A549 (cell line): ENCODE measurements at regions not wholly inside any gene's neighbourhood (a gene's known extent, or its start where the extent isn't known, plus 50 kb on each side); places are given as distances from the start of the nearest gene placed in this dataset.

Experiments used
- ATAC-seq, 2 experiments: fragments of 200-7000 bp in 1 of 2; fragments of >200 bp in 1 of 2; cut with Nextera tagmentation in 1 of 2; cut with Tn5 transposase in 1 of 2; 3 replicates each; pipeline versions ENCODE4 v1.8.0 to v1.9.1; 2018 to 2020; ENCODE audit warnings: mild to moderate bottlenecking in 1 of 2, moderate library complexity in 1 of 2
- CTCF ChIA-PET: fragments of 300-600 bp; sonication (Branson Sonifier 250); formaldehyde crosslinking; extraction: SDS; loops from one replicate; lab custom pipeline; 2021; ENCODE audit warnings: antibody characterized with exemption, inconsistent platforms; lab: Yijun Ruan, JAX
- POLR2A ChIA-PET: fragments of 350-600 bp; formaldehyde crosslinking; extraction: SDS; loops from one replicate; lab custom pipeline; 2021; ENCODE audit warnings: antibody characterized with exemption, inconsistent platforms; lab: Yijun Ruan, JAX
- DNase-seq, 2 experiments: peaks; one replicate each; pipeline versions ENCODE4 v3.0.0 to v3.0.0-alpha.2; 2011 to 2016; ENCODE audit warnings: low read depth in 1 of 2, low spot score in 1 of 2
- FAIRE-seq: peaks from 2 replicates; lab custom pipeline; 2011; peaks lifted over from hg19 to GRCh38; lab: Jason Lieb, UNC
- H3K27ac ChIP-seq, 2 experiments: fragments of >200 bp; sonication (Bioruptor Twin); formaldehyde crosslinking; 3 replicates each; pipeline ENCODE4 v1.5.1; 2016 to 2017
- H3K4me1 ChIP-seq: fragments of >200 bp; sonication (Bioruptor Twin); formaldehyde crosslinking; 3 replicates; pipeline ENCODE4 v1.6.1; 2016
- H3K4me2 ChIP-seq: fragments of >200 bp; sonication (Bioruptor Twin); formaldehyde crosslinking; 3 replicates; pipeline ENCODE4 v1.6.1; 2016
- H3K4me3 ChIP-seq: fragments of >200 bp; sonication (Bioruptor Twin); formaldehyde crosslinking; 3 replicates; pipeline ENCODE4 v1.5.1; 2016
- H3K9me3 ChIP-seq: fragments of >200 bp; sonication (Bioruptor Twin); formaldehyde crosslinking; 3 replicates; pipeline ENCODE4 v1.6.1; 2016
- BCL3 ChIP-seq: fragments of >200 bp; sonication (Bioruptor Twin); formaldehyde crosslinking; IDR thresholded peaks from 3 replicates; pipeline ENCODE4 v1.6.1; 2016
- CBX2 ChIP-seq: fragments of 200-600 bp; sonication (generic); IDR thresholded peaks from 2 replicates; pipeline ENCODE4 v1.6.1; 2016; ENCODE audit warnings: low read depth, mild to moderate bottlenecking, borderline replicate concordance
- CHD4 ChIP-seq: fragments of 200-600 bp; sonication (generic); IDR thresholded peaks from 2 replicates; pipeline ENCODE4 v1.6.1; 2016; ENCODE audit warnings: antibody characterized with exemption, mild to moderate bottlenecking, borderline replicate concordance
- CTCF ChIP-seq: fragments of >200 bp; sonication (Bioruptor Twin); formaldehyde crosslinking; IDR thresholded peaks from 3 replicates; pipeline ENCODE4 v1.5.1; 2016
- EHMT2 ChIP-seq: fragments of 200-600 bp; sonication (generic); IDR thresholded peaks from 2 replicates; pipeline ENCODE4 v1.6.1; 2016; ENCODE audit warnings: antibody characterized with exemption, low read depth, mild to moderate bottlenecking, moderate library complexity
- ELK1 ChIP-seq: fragments of 150-350 bp; IDR thresholded peaks from 2 replicates; pipeline ENCODE4 v1.6.1; 2014; ENCODE audit warnings: low read depth, mild to moderate bottlenecking, low read length
- EP300 ChIP-seq, 2 experiments: fragments of >200 bp; sonication (Bioruptor Twin); formaldehyde crosslinking; IDR thresholded peaks; 2 replicates in 1 of 2; 3 replicates in 1 of 2; pipeline ENCODE4 v1.6.1; 2016 to 2017
- FOSL2 ChIP-seq, 2 experiments: fragments of 450-650 bp in 1 of 2; fragments of >200 bp in 1 of 2; sonication (Bioruptor Twin) in 1 of 2; formaldehyde crosslinking; IDR thresholded peaks; 2 replicates each; pipeline versions ENCODE4 v1.5.0 to v1.6.1; 2016 to 2020; ENCODE audit warnings: mild to moderate bottlenecking in 1 of 2, moderate library complexity in 1 of 2
- FOXS1 ChIP-seq: fragments of 250-450 bp; sonication (Bioruptor Pico); IDR thresholded peaks from 2 replicates; pipeline ENCODE4 v1.5.0; 2020; ENCODE audit warnings: mild to moderate bottlenecking, moderate library complexity
- HEYL ChIP-seq: fragments of 250-450 bp; sonication (Bioruptor Pico); IDR thresholded peaks from 2 replicates; pipeline ENCODE4 v1.8.0; 2021; ENCODE audit warnings: mild to moderate bottlenecking, moderate library complexity
- JUN ChIP-seq, 2 experiments: fragments of >200 bp; sonication (Bioruptor Twin); formaldehyde crosslinking; IDR thresholded peaks; 2 replicates in 1 of 2; 3 replicates in 1 of 2; pipeline ENCODE4 v1.6.1; 2016 to 2017
- JUNB ChIP-seq: fragments of >200 bp; sonication (Bioruptor Twin); formaldehyde crosslinking; IDR thresholded peaks from 2 replicates; pipeline ENCODE4 v1.6.1; 2016
- KDM1A ChIP-seq: fragments of 200-600 bp; sonication (generic); IDR thresholded peaks from 2 replicates; pipeline ENCODE4 v1.6.1; 2016; ENCODE audit warnings: low read depth, mild to moderate bottlenecking
- MAFK ChIP-seq: fragments of 450-650 bp; IDR thresholded peaks from 2 replicates; pipeline ENCODE4 v1.6.1; 2014; ENCODE audit not compliant: partially characterized antibody
- MAX ChIP-seq: IDR thresholded peaks from 2 replicates; pipeline ENCODE4 v1.6.1; 2012
- MAZ ChIP-seq: fragments of 150-350 bp; IDR thresholded peaks from 2 replicates; pipeline ENCODE4 v1.6.1; 2014; ENCODE audit warnings: antibody characterized with exemption, low read depth, low read length, borderline replicate concordance
- MYC ChIP-seq: IDR thresholded peaks from 2 replicates; pipeline ENCODE4 v1.6.1; 2012; ENCODE audit warnings: mild to moderate bottlenecking, inconsistent platforms, low read length, improper control_type of control experiment, borderline replicate concordance
- NFE2L2 ChIP-seq: fragments of 150-350 bp; conservative IDR thresholded peaks from 2 replicates; pipeline ENCODE4 v1.6.1; 2014; ENCODE audit warnings: low read length
- NPAS2 ChIP-seq: fragments of 250-450 bp; sonication (Bioruptor Pico); IDR thresholded peaks from 2 replicates; pipeline ENCODE4 v1.8.0; 2022; ENCODE audit warnings: mild to moderate bottlenecking, moderate library complexity, borderline replicate concordance
- PBX3 ChIP-seq: IDR thresholded peaks from 2 replicates; pipeline ENCODE4 v1.6.1; 2012
- PHF8 ChIP-seq: fragments of 200-600 bp; sonication (generic); IDR thresholded peaks from 2 replicates; pipeline ENCODE4 v1.6.1; 2016; ENCODE audit warnings: low read depth, mild to moderate bottlenecking, antibody characterized with exemption, moderate library complexity, borderline replicate concordance
- POLR2A ChIP-seq: IDR thresholded peaks from 2 replicates; pipeline ENCODE4 v1.6.1; 2012; ENCODE audit warnings: mild to moderate bottlenecking, low read length
- RARB ChIP-seq: fragments of 250-450 bp; sonication (Bioruptor Pico); IDR thresholded peaks from 2 replicates; pipeline ENCODE4 v1.8.0; 2021; ENCODE audit warnings: mild to moderate bottlenecking, moderate library complexity
- SMC3 ChIP-seq: fragments of >200 bp; sonication (Bioruptor Twin); formaldehyde crosslinking; IDR thresholded peaks from 3 replicates; pipeline ENCODE4 v1.6.1; 2018; ENCODE audit warnings: inconsistent platforms
- SREBF2 ChIP-seq: fragments of 450-650 bp; IDR thresholded peaks from 2 replicates; pipeline ENCODE4 v1.6.1; 2014; ENCODE audit warnings: mild to moderate bottlenecking, moderate library complexity
- TFCP2L1 ChIP-seq: fragments of 250-450 bp; sonication (Bioruptor Pico); IDR thresholded peaks from 2 replicates; pipeline ENCODE4 v1.5.0; 2021; ENCODE audit warnings: mild to moderate bottlenecking
- TP53 ChIP-seq: fragments of 250-450 bp; sonication (Bioruptor Pico); IDR thresholded peaks from 2 replicates; pipeline ENCODE4 v1.5.0; 2021; ENCODE audit warnings: mild to moderate bottlenecking, moderate library complexity
- USF2 ChIP-seq: fragments of 450-650 bp; IDR thresholded peaks from 2 replicates; pipeline ENCODE4 v1.6.1; 2014; ENCODE audit warnings: antibody characterized with exemption
- ZNF302 ChIP-seq: fragments of 250-450 bp; sonication (Bioruptor Pico); IDR thresholded peaks from 2 replicates; pipeline ENCODE4 v1.9.0; 2021; ENCODE audit warnings: inconsistent platforms, mild to moderate bottlenecking, moderate library complexity
- WGBS: methylation state at CpG from one replicate; pipeline ENCODE4 v1.1.6; 2017; ENCODE audit errors: missing lambda C conversion rate; 5-methylcytosine and 5-hydroxymethylcytosine counted together

- no peak overlapping the region for H3K4me2 ChIP-seq
- H3K4me3 ChIP-seq: no peak overlapping the region
- CTCF ChIA-PET: interaction anchor here (0.7 to 1.9 kb wide), 3 partner anchors 8 to 91 kb away, joined by 3 to 8 read pairs (median 4); no protein-coding TSS in a partner anchor
- H3K27ac ChIP-seq: no peak overlapping the region
- FAIRE-seq: no peak
- no peaks in the 10 kb centered on the region for H3K4me1 ChIP-seq
- no peaks in the 10 kb centered on the region for H3K9me3 ChIP-seq
- TF ChIP-seq USF2 (no peak), FOXS1 (CRISPR knock-in tag) (no peak), CHD4 (no peak), KDM1A (no peak), MAFK (no peak), FOSL2 (IDR thresholded peaks at IDR 0.05) (no peak), FOSL2 (CRISPR knock-in tag; IDR thresholded peaks at IDR 0.05) (no peak), RARB (CRISPR knock-in tag) (no peak), SREBF2 (no peak), MAX (no peak), SMC3 (no peak), JUN (IDR thresholded peaks at IDR 0.05) (no peak), EHMT2 (no peak), BCL3 (no peak), CTCF (no peak), MYC (no peak), POLR2A (no peak), MAZ (no peak)
- TF ChIP-seq, all 56 proteins: peak for 0
- DNase-seq (no peak), ATAC-seq (no peak)
- WGBS: 20% methylated on average over 4 of the region's 4 CpGs
- POLR2A ChIA-PET: no interaction called here
These were observed 94.6 kb downstream of the ING1 start for GRCh38 chr13:110808138-110808537.

- no peak for FAIRE-seq
- POLR2A ChIA-PET: no interaction called here
These were observed 96.5 kb downstream of the ING1 start for GRCh38 chr13:110809871-110810486.

More at GRCh38 chr13:110809871-110810486, 96.5 kb downstream of the ING1 start:
- no peak for DNase-seq
- CTCF ChIA-PET: no interaction called here
- no peak overlapping the region for H3K27ac ChIP-seq
- H3K4me1 ChIP-seq: no peaks in the 10 kb centered on the region
- TF ChIP-seq FOSL2 (IDR thresholded peaks at IDR 0.05): no peak
- no peak for TF ChIP-seq FOSL2 (CRISPR knock-in tag; IDR thresholded peaks at IDR 0.05)
- TF ChIP-seq EP300 (IDR thresholded peaks at IDR 0.05): no peak
- TF ChIP-seq CBX2: no peak
- no peak for TF ChIP-seq ELK1
- TF ChIP-seq MAZ: no peak
- TF ChIP-seq PHF8: no peak
- TF ChIP-seq HEYL (CRISPR knock-in tag): no peak
- no peak for TF ChIP-seq NFE2L2
- TF ChIP-seq JUNB: no peak
- TF ChIP-seq TFCP2L1 (CRISPR knock-in tag): no peak
- no peak for TF ChIP-seq MYC
- no peak for TF ChIP-seq PBX3
- no peak for TF ChIP-seq NPAS2 (CRISPR knock-in tag)
- no peak for TF ChIP-seq JUN (IDR thresholded peaks at IDR 0.05)
- no peak for TF ChIP-seq EHMT2
- TF ChIP-seq ZNF302 (CRISPR knock-in tag): no peak
- no peak for TF ChIP-seq TP53
- TF ChIP-seq BCL3: no peak
- no peaks in the 10 kb centered on the region for H3K9me3 ChIP-seq
- H3K4me2 ChIP-seq: no peak overlapping the region
- WGBS: 41% methylated on average over 10 of the region's 10 CpGs
- no peak for ATAC-seq
- H3K4me3 ChIP-seq: no peak overlapping the region
